ENCODE measurements at regions not wholly inside any gene's neighbourhood (a gene's known extent, or its start where the extent isn't known, plus 50 kb on each side); places are given as distances from the start of the nearest gene placed in this dataset.

GRCh38 chr13:40456397-40456953 is 210.0 kb downstream of the FOXO1 start:
- DNase-seq (ENCODE audit: low spot score) = no peak

DNA sequence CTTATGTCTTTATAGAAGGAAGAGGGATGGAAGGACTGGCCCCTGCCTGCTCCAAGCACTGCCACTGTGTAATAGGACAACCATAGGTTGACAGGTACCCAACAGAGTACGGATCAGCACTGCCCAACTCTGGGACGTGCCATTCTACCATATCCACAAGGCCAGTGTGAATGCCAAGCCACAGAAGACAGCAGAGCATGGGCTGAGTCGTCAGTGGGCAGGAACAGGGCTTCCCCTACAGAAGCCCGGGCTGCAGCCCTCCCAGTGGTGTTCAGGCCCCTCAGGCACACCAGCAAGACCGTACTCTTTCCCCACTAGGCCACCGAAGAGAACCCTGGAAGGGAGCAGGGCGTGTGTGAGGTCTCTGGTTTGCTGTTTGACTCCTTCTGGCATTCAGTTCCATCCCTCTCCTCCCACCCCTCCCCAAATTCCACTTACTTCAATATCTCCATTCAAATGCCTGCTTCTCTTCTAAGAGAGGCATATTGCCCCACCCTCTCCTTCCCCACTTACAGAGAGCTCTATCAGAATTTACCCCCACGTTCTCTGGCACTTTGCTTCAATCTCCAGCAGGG is 209.4 kb downstream of the FOXO1 start:
- DNase-seq (ENCODE audit: low spot score) = no peak

DNA sequence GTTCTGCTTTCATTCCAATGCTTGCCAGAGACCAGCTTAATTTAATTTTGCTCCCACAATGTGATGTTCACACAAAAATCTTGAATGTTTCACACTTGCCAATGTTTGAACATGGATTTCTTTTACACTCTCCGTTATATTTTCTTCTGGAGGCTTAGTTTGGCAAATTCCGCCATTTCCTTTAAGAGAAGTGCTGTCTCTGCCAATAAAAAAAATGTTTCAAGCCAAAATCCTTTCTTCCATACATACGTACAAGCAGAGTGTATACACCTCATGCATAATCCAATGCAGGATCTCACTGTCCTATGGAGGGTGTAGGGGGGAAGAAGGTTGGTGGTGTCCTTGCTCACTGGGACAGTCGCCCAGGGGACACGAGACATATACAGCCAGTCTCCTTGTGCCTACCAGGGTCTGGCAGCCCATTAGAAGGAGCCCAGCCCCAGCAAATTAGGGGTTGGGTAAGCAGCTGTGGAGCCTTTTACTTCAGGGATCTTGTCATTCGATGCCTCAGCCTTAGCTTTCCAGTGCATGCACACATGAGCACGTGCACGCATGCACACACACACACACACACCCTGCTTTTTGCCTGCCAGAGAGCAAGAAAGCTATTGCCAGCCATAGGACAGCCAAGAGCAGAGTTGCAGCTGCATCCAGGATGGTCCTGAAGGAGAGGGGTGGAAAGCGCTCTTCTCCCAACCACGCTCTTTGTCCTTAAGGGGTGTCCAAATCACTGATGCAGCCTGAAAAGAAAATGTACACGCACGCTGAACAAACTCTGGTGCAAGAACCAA is 208.3 kb downstream of the FOXO1 start:
- no peak for DNase-seq (ENCODE audit: low spot score)

- no peak for DNase-seq (ENCODE audit: low spot score)
These were observed 207.8 kb downstream of the FOXO1 start for GRCh38 chr13:40458720-40458990.

GRCh38 chr13:40460116-40460515 is 206.3 kb downstream of the FOXO1 start:
- no peak for DNase-seq (ENCODE audit: low spot score)

DNA sequence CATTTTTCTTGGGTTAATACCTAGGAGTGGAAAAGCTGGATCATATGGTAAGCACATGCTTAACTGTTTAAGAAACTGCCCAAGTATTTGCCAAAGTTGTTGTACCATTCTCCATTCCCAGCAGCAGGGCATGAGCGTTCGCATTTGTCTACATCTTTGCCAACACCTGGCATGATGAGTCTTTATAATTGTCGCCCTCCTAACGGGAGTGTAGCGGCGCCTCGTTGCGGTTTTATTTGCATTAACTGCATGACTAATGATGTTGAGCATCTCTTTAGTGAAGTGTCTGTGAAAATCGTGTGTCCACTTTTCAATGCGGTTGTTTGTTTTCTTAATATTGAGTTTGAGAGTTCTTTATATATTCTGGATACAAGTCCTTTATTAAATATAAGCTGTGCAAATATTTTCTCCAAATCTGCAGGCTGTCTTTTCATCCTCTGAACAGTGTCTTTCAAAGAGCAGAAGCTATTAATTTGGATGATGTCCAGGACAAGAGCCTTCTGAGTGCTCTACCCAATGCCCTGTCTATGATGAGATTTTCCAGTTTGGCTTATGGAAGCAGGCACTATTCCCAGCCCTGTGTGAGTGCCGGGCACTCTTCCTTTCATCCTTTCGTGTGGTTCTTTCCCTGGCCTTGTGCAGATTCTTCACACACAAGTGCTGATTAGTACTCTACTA is 202.0 kb downstream of the FOXO1 start:
- no peak for DNase-seq (ENCODE audit: low spot score)

DNA sequence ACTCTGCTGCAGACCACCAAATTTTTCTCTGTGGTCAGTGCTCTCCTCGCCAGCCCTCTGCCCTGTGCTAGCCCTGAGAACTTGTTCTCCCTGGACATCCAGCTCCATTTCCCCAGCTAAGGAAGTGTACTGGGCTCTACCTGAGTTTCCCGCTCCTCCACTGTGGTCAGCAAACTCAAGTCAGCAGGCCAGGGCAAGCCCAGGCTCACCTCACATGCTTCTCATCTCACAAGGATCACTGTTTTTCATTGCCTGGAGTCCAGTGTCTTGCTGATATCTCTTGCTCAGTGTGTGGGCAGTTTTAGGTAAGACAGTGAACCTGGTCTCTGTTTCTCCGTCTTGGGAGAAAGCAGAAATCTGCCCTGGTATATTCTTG is 201.4 kb downstream of the FOXO1 start:
- no peak for DNase-seq (ENCODE audit: low spot score)

DNA sequence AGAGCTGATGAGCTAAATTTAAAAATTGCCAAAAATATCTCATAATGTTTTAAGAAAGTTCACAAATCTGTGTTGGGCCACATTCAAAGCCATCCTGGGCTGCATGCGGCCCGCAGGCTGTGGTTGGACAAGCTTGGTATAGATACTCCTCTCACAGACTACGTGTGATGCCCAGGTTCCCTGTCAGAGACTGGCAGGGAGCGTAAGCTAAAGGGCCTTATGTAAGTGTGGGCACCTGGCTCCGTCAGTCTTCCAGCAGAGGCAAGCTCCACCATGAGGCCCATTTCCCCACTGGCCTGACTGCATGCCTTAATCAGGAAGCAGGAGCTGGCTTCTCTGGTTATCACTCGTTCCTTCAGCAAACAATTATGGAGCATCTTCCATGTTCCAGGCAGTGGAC is 200.2 kb downstream of the FOXO1 start:
- no peak for DNase-seq (ENCODE audit: low spot score)

DNA sequence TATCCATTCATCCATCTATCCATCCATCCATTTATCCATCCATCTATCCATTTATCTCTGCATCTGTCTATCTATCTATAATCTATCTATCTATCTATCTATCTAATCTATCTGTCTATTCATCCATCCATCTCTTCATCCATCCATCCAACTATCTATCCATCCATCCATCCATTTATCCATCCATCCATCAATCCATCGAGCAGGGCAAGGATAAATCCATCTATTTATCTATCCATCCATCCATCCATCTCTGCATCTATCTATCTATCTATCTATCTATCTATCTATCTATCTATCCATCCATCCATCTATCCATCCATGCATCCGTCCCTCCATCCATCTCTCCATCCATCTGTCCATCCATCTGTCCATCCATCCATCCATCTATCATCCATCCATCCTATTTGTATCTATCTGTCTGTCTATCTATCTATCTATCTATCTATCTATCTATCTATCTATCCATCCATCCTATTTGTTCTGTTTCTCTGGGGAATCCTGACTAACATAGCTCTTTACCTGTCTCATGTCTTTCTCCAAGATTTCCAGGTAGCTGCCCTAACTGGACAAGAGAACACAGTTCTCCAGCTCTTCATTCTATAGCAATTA is 198.1 kb downstream of the FOXO1 start:
- DNase-seq (ENCODE audit: low spot score) = no peak

DNA sequence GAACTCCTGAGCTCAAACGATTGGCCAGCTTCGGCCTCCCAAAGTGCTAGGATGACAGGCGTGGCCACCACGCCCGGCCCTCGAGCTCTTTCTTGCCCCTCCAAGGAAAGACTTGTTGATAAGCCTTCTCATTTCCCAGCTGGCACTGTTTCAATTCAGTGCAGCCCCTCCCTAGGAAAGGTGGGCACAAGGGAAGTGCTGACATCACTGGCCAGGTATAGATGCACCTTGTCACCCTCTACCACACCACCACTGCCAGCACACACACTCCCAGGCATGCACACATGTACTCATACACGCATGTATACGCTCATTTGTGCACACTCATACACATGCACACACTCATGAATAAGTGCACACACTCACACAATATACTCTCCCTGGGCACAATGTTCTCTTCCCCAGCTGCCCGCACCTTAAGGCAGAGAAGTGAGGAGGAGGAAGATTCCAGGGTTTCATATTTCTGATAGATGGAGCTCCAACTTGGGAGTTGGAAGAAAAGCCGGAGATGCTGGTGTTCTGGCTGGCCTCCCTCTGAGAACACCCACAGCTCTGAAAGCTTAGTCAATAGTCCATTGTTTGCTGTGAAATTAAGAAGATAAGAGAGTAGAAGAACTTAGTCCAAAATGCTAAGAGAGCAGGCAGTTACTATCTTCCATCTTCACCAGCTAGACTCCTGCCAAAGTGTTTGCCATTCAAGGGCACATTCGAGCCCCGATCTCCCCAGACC is 196.7 kb downstream of the FOXO1 start:
- DNase-seq (ENCODE audit: low spot score) = no peak

DNA sequence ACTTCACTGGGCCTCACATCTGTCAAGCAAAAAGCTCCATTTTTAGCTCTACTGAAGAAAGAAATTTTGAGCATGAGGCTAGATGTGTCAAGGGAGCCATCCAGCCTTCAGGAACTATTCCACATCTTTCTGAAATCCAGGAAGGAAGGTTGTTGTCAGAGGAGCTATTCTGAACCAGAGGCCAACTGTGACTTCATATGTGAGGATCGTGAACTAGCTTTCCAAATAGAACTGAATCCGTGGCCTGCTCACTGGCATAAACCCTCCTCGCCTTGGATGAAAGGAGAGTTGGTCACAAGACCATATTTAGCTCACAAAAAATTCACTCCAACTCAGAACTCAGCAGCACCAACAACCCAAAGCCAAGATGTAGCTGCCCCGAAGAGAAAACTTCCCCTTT is 195.8 kb downstream of the FOXO1 start:
- DNase-seq (ENCODE audit: low spot score) = no peak

- DNase-seq (ENCODE audit: low spot score) = no peak
These were observed 195.4 kb downstream of the FOXO1 start for GRCh38 chr13:40471076-40471475.

GRCh38 chr13:40471911-40472310 is 194.5 kb downstream of the FOXO1 start:
- no peak for DNase-seq (ENCODE audit: low spot score)

GRCh38 chr13:40472427-40473220 is 193.8 kb downstream of the FOXO1 start:
- DNase-seq (ENCODE audit: low spot score) = no peak

DNA sequence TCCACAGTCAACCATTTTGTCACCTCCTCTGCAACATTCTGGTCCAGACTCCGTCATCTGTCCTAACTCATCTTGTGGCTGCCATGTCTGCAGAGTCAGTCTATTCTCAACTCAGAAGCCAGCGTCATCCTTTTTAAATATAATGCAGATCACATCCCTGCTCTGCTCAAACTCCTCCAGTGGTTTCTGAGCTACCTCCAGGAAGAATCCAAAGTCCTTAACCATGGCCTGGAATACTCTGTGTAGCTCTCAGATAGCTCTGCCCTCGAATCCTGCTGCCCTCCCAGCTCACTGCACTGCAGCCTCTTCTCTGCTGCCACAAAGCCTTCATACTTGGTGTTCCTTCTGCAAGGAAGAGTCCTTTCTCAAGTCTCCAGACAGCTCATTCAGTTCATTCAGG is 190.8 kb downstream of the FOXO1 start:
- DNase-seq (ENCODE audit: low spot score) = no peak

GRCh38 chr13:40476175-40476958 is 190.1 kb downstream of the FOXO1 start:
- peak; percentile 51 for DNase-seq (ENCODE audit: low spot score)

DNA sequence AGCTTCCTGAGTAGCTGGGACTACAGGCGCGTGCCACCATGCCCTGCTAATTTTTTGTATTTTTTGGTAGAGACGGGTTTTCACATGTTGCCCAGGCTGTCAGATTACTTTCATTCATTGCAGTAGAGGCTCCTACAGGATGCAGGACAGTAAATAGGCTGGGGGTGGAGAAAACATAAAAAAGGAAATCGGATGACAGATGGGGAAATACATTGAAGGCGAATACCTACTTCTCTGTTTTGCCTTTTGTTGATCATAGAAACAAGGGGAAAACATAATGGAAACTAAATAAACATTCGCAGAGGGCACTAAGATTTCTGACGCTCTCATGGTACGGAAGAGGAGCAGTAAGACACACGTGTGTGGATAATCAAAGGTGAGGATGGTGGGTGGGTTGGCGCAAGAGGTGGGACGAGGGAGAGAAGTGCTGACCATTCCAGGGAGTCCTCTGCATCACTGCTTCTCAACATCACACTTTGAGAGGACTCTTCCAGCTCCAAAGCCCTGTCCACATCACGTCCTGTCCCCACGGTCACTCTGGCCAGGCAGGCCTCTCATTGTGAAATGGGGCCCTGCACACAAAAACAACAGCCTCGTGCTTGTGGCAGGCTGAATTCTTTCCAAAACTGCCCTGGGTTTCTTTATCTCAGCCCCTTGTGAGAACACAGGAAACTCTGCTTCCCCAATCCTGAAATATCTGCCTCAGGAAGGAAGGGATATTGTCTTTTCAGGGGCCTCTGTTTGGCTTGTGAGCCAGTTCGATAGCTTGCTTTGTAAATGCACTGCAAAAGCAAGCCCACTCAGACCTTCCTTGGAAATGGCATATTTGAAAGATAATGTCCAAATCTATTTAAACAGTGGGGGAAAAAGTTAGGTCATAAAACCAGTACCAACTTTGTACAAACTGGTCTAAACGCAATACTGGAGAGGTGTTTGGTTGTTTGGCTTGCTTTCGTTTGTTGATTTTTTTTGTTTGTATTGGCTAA is 188.5 kb downstream of the FOXO1 start:
- no peak for DNase-seq (ENCODE audit: low spot score)

DNA sequence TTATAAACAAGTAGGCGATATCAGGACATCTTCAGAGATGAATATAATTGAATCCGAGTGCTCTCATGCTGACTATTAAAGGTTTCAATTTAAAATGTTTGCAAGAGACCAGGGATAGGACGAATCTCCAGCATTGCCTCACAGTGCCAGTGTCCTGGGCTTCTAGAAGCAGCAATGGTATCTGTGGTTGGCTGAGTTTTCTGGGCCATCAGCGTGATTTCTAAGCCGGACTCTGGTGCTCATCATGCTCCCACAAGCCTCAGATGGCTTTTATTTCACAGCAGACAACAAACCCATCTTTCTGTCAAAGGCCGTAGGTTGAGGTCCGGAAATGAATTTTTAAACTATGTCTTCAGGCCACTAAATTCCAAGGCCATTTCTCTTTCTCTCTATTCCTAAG is 187.7 kb downstream of the FOXO1 start:
- DNase-seq (ENCODE audit: low spot score) = no peak

DNA sequence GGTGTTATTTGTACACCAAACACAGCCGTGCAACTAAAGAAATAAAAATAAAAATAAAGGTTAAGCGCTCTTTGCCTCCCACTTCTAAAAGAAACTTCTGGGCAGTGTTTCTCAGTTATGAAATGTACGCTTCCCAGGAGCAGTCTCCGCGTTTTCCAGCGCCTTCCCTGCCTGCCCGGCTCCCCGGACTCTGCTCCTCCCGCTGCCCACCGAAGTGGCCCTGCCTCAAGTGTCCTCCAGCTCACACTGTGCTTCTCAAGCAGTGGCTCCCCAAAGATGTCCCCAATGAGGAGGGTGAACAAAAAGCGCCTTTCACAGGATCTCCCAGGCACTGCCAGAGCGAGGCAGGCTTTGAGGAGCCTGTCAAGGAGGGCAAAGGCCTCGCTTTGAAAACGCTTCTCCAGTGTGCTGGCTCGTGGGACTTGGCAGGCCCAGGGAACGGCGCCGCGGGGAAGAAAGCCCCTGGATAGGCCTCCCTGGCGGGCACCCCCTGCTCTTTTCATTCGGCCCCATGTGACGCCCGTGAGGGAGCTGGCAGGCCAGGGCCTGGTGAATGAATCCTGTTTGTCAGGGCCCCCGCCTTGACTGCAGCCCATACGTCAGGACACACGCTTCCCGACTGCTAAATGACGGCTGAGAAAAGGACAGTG is 187.1 kb downstream of the FOXO1 start:
- no peak for DNase-seq (ENCODE audit: low spot score)
